H1 (cell line): ENCODE measurements at regions not wholly inside any gene's neighbourhood (a gene's known extent, or its start where the extent isn't known, plus 50 kb on each side); places are given as distances from the start of the nearest gene placed in this dataset.

Experiments used
- CTCF ChIA-PET: fragments of 300-600 bp; sonication (Branson Sonifier 250); formaldehyde crosslinking; loops from one replicate; lab custom pipeline; 2021; ENCODE audit not compliant: partially characterized antibody; lab: Charles Lee
- POLR2A ChIA-PET: fragments of 300-600 bp; sonication (Branson Sonifier 250); formaldehyde crosslinking; loops from one replicate; lab custom pipeline; 2021; ENCODE audit warnings: inconsistent platforms; ENCODE audit not compliant: partially characterized antibody; lab: Charles Lee
- DNase-seq, 2 experiments: peaks; one replicate each; pipeline versions ENCODE4 v3.0.0 to v3.0.0-alpha.2; 2010 to 2022; ENCODE audit warnings: low spot score in 2 of 2, low read depth in 1 of 2, mixed read lengths in 1 of 2
- FAIRE-seq: peaks from 2 replicates; lab custom pipeline; 2011; peaks lifted over from hg19 to GRCh38; lab: Jason Lieb, UNC
- H2AFZ ChIP-seq: 2 replicates; pipeline ENCODE4 v1.8.1; 2012; ENCODE audit warnings: low read length, inconsistent platforms
- H2AK5ac ChIP-seq: 2 replicates; pipeline ENCODE4 v1.6.1; 2013; ENCODE audit warnings: low read depth, low read length
- H2BK120ac ChIP-seq: replicated peaks from 2 replicates; pipeline ENCODE3; 2013; ENCODE audit warnings: low read depth, low read length, inconsistent platforms
- H2BK12ac ChIP-seq: 2 replicates; pipeline ENCODE4 v1.6.1; 2013; ENCODE audit warnings: low read depth, low read length
- H2BK15ac ChIP-seq: 2 replicates; pipeline ENCODE4 v1.6.1; 2013; ENCODE audit warnings: low read length
- H2BK20ac ChIP-seq: 2 replicates; pipeline ENCODE4 v1.6.1; 2013; ENCODE audit warnings: low read length
- H2BK5ac ChIP-seq: 2 replicates; pipeline ENCODE4 v1.6.1; 2013; ENCODE audit warnings: low read depth, low read length
- H3K14ac ChIP-seq: 2 replicates; pipeline ENCODE4 v1.6.1; 2013; ENCODE audit warnings: inconsistent platforms; ENCODE audit not compliant: insufficient read length
- H3K18ac ChIP-seq: 2 replicates; pipeline ENCODE4 v1.6.1; 2013; ENCODE audit warnings: low read length; ENCODE audit errors: extremely low read depth
- H3K23ac ChIP-seq: 2 replicates; pipeline ENCODE4 v1.6.1; 2013; ENCODE audit warnings: inconsistent platforms; ENCODE audit not compliant: insufficient read length
- H3K23me2 ChIP-seq: 2 replicates; pipeline ENCODE4 v1.6.1; 2013; ENCODE audit warnings: low read depth, low read length
- H3K27ac ChIP-seq: 2 replicates; pipeline ENCODE4 v1.6.1; 2011; ENCODE audit warnings: low read depth, low read length, inconsistent platforms
- H3K27me3 ChIP-seq, 4 experiments: replicated peaks in 1 of 4; 1 replicate in 1 of 4; 2 replicates in 3 of 4; pipeline versions ENCODE4 v1.6.1 to v1.8.1; 2011 to 2013; ENCODE audit warnings: low read length in 3 of 4, mild to moderate bottlenecking in 3 of 4, inconsistent platforms in 2 of 4, mixed read lengths in 2 of 4, moderate library complexity in 1 of 4; ENCODE audit not compliant: control insufficient read depth in 3 of 4, insufficient read depth in 3 of 4; ENCODE audit errors: extremely low read depth in 1 of 4
- H3K36me3 ChIP-seq, 4 experiments: 2 replicates each; pipeline versions ENCODE4 v1.6.1 to v1.8.1; 2011 to 2013; ENCODE audit warnings: mild to moderate bottlenecking in 4 of 4, low read length in 3 of 4, moderate library complexity in 2 of 4, control low read depth in 1 of 4, inconsistent platforms in 1 of 4; ENCODE audit not compliant: insufficient read depth in 4 of 4, control insufficient read depth in 2 of 4
- H3K4ac ChIP-seq: replicated peaks from 2 replicates; pipeline ENCODE3; 2013; ENCODE audit warnings: low read length, low read depth, mixed read lengths, inconsistent platforms; ENCODE audit not compliant: insufficient read length
- H3K4me1 ChIP-seq, 4 experiments: replicated peaks in 1 of 4; 1 replicate in 1 of 4; 2 replicates in 3 of 4; pipeline versions ENCODE4 v1.6.1 to v1.8.1; 2011 to 2013; ENCODE audit warnings: low read length in 3 of 4, inconsistent platforms in 2 of 4, mixed read lengths in 1 of 4; ENCODE audit not compliant: insufficient read depth in 4 of 4, control insufficient read depth in 3 of 4
- H3K4me2 ChIP-seq, 2 experiments: 2 replicates each; pipeline versions ENCODE4 v1.6.1 to v1.8.1; 2011 to 2013; ENCODE audit warnings: low read depth in 2 of 2, low read length in 2 of 2, control low read depth in 1 of 2, inconsistent platforms in 1 of 2, mild to moderate bottlenecking in 1 of 2; ENCODE audit not compliant: insufficient read depth in 1 of 2
- H3K4me3 ChIP-seq, 4 experiments: fragments of 200-600, 300-600 bp in 1 of 4; sonication (generic), shearing (Covaris generic), sonication (Bioruptor Twin) in 1 of 4; 2 replicates each; pipeline versions ENCODE4 v1.5.1 to v1.8.1; 2011 to 2016; ENCODE audit warnings: low read length in 4 of 4, low read depth in 3 of 4, control low read depth in 2 of 4, inconsistent platforms in 2 of 4, mild to moderate bottlenecking in 2 of 4, mixed read lengths in 1 of 4, moderate library complexity in 1 of 4; ENCODE audit not compliant: insufficient read depth in 2 of 4; ENCODE audit errors: extremely low read depth in 1 of 4
- H3K56ac ChIP-seq: replicated peaks from 2 replicates; pipeline ENCODE3; 2013; ENCODE audit warnings: low read depth, mild to moderate bottlenecking, mixed read lengths, low read length, inconsistent platforms; ENCODE audit not compliant: insufficient read length
- H3K79me1 ChIP-seq: 2 replicates; pipeline ENCODE4 v1.6.1; 2013; ENCODE audit warnings: low read depth, low read length, control low read depth
- H3K79me2 ChIP-seq, 2 experiments: 2 replicates each; pipeline versions ENCODE4 v1.6.1 to v1.8.1; 2012 to 2013; ENCODE audit warnings: low read length in 2 of 2, mild to moderate bottlenecking in 2 of 2, inconsistent platforms in 1 of 2; ENCODE audit not compliant: insufficient read depth in 2 of 2, control insufficient read depth in 1 of 2
- H3K9ac ChIP-seq, 4 experiments: replicated peaks in 1 of 4; 1 replicate in 1 of 4; 2 replicates in 3 of 4; pipeline versions ENCODE4 v1.6.1 to v1.8.1; 2011 to 2013; ENCODE audit warnings: low read depth in 3 of 4, low read length in 3 of 4, control low read depth in 2 of 4, mild to moderate bottlenecking in 2 of 4, moderate library complexity in 2 of 4, inconsistent platforms in 1 of 4; ENCODE audit errors: extremely low read depth in 1 of 4
- H3K9me3 ChIP-seq, 2 experiments: 2 replicates each; pipeline versions ENCODE4 v1.6.1 to v1.8.1; 2012 to 2013; ENCODE audit warnings: mild to moderate bottlenecking in 2 of 2, moderate library complexity in 2 of 2, control low read depth in 1 of 2, inconsistent platforms in 1 of 2, low read depth in 1 of 2, low read length in 1 of 2, mixed read lengths in 1 of 2; ENCODE audit not compliant: insufficient read depth in 2 of 2
- H4K20me1 ChIP-seq, 2 experiments: replicated peaks in 1 of 2; 2 replicates each; pipeline versions ENCODE3 to v1.8.1; 2011 to 2013; ENCODE audit warnings: inconsistent platforms in 2 of 2, low read length in 2 of 2, mild to moderate bottlenecking in 1 of 2; ENCODE audit not compliant: insufficient read depth in 2 of 2, control insufficient read depth in 1 of 2
- H4K5ac ChIP-seq: 2 replicates; pipeline ENCODE4 v1.6.1; 2013; ENCODE audit warnings: low read length, low read depth, mixed read lengths, inconsistent platforms; ENCODE audit not compliant: insufficient read length
- H4K8ac ChIP-seq: 2 replicates; pipeline ENCODE4 v1.8.0; 2013; ENCODE audit warnings: mild to moderate bottlenecking, moderate library complexity, low read length, inconsistent platforms; ENCODE audit not compliant: insufficient read depth; ENCODE audit errors: extremely low read depth
- H4K91ac ChIP-seq: replicated peaks from 2 replicates; pipeline ENCODE3; 2013; ENCODE audit warnings: low read length, mixed read lengths, inconsistent platforms; ENCODE audit not compliant: insufficient read length
- SIN3A ChIP-seq, 2 experiments: IDR thresholded peaks in 1 of 2; conservative IDR thresholded peaks in 1 of 2; 2 replicates each; pipeline ENCODE4 v1.6.1; 2011 to 2012; ENCODE audit warnings: low read length in 2 of 2, improper control_type of control experiment in 1 of 2, low read depth in 1 of 2, mild to moderate bottlenecking in 1 of 2
- TF ChIP-seq, protein P1 (sequence below): IDR thresholded peaks from 2 replicates; pipeline ENCODE4 v1.6.1; 2012; ENCODE audit warnings: low read length, inconsistent platforms

DNA sequence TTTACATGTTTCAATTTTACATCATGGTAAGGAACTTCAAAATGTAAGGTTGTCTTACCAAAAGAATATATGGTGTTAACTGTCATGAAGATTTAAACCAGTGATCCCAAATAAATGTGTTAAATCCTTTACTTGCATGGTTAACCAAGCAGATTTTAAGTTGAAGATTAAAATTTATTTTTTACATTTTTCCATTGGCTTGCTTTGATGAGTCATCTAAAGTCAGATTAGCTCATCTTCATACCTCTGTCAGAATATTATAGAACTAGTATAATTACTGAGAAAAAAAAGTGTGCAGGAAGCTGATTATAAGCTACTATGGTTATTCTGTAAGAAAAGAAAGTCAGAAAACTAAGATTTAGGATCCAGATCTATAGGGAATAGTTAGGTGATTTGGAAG, 95.3 kb upstream of the DPH5 start:
- CTCF ChIA-PET, result no interaction called here
- H3K9ac ChIP-seq, result no peak overlapping the region
- no peak overlapping the region for H2BK15ac ChIP-seq
- no peaks in the 10 kb centered on the region for H4K20me1 ChIP-seq
- H3K36me3 ChIP-seq, result no peaks in the 10 kb centered on the region
- no peak overlapping the region for H4K91ac ChIP-seq
- no peak overlapping the region for H2BK5ac ChIP-seq
- H4K5ac ChIP-seq, result no peak overlapping the region
- H2BK120ac ChIP-seq, result no peak overlapping the region
- H2BK12ac ChIP-seq, result no peak overlapping the region
- H3K56ac ChIP-seq, result no peak overlapping the region
- no peaks in the 10 kb centered on the region for H3K9me3 ChIP-seq
- no peak for DNase-seq
- FAIRE-seq, result no peak
- no peak overlapping the region for H2AK5ac ChIP-seq
- no peak overlapping the region for H4K8ac ChIP-seq
- H3K4me2 ChIP-seq, result no peak overlapping the region
- H2BK20ac ChIP-seq, result no peak overlapping the region
- POLR2A ChIA-PET, result no interaction called here
- H3K4ac ChIP-seq, result no peak overlapping the region
- H3K27ac ChIP-seq, result no peak overlapping the region
- H3K18ac ChIP-seq, result no peak overlapping the region
- H3K4me1 ChIP-seq, result no peaks in the 10 kb centered on the region
- no peaks in the 10 kb centered on the region for H3K27me3 ChIP-seq
- H3K79me2 ChIP-seq, result no peaks in the 10 kb centered on the region
- no peak for TF ChIP-seq SIN3A (conservative IDR thresholded peaks at IDR 0.05 in 1 of 2, IDR thresholded peaks at IDR 0.05 in 1 of 2; ENCODE audit: low read depth in 1 of 2, low read length in 2 of 2)
- TF ChIP-seq, protein P1, sequence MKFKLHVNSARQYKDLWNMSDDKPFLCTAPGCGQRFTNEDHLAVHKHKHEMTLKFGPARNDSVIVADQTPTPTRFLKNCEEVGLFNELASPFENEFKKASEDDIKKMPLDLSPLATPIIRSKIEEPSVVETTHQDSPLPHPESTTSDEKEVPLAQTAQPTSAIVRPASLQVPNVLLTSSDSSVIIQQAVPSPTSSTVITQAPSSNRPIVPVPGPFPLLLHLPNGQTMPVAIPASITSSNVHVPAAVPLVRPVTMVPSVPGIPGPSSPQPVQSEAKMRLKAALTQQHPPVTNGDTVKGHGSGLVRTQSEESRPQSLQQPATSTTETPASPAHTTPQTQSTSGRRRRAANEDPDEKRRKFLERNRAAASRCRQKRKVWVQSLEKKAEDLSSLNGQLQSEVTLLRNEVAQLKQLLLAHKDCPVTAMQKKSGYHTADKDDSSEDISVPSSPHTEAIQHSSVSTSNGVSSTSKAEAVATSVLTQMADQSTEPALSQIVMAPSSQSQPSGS, result no peak
- no peak overlapping the region for H2AFZ ChIP-seq
- H3K14ac ChIP-seq, result no peak overlapping the region
- H3K79me1 ChIP-seq, result no peaks in the 10 kb centered on the region
- H3K23ac ChIP-seq, result no peak overlapping the region
- peaks cover 2% of the 10 kb centered on the region; the same call in 1 of the 2 replicates for H3K23me2 ChIP-seq
- H3K4me3 ChIP-seq, result no peak overlapping the region
